MM.1S (cell line): ENCODE measurements at regions not wholly inside any gene's neighbourhood (a gene's known extent, or its start where the extent isn't known, plus 50 kb on each side); places are given as distances from the start of the nearest gene placed in this dataset.

Experiments
- CTCF ChIP-seq: fragments of 300-600 bp; sonication (generic); IDR thresholded peaks from 2 replicates; pipeline ENCODE4 v1.5.1; 2016; ENCODE audit warnings: antibody characterized with exemption, low read length, mixed read lengths
- EZH2 ChIP-seq: fragments of 300-600 bp; sonication (generic); optimal IDR thresholded peaks from 2 replicates; pipeline ENCODE3; 2017; ENCODE audit warnings: low read depth, mild to moderate bottlenecking, antibody characterized with exemption, low read length, mixed read lengths

GRCh38 chr10:130382031-130382430, 245.8 kb downstream of the GLRX3 start:
- TF ChIP-seq CTCF (no peak), EZH2 (no peak)
